ENCODE measurements at regions not wholly inside any gene's neighbourhood (a gene's known extent, or its start where the extent isn't known, plus 50 kb on each side); places are given as distances from the start of the nearest gene placed in this dataset.

- no peak for DNase-seq (ENCODE audit: low spot score)
These were observed 147.5 kb upstream of the RBFOX1 start for GRCh38 chr16:7185165-7185564.

GRCh38 chr16:7183768-7184167, 148.9 kb upstream of the RBFOX1 start:
- no peak for DNase-seq (ENCODE audit: low spot score)

- DNase-seq (ENCODE audit: low spot score), result no peak
These were observed 150.0 kb upstream of the RBFOX1 start for GRCh38 chr16:7182510-7183109.

- DNase-seq (ENCODE audit: low spot score), result no peak
These were observed 154.8 kb upstream of the RBFOX1 start for GRCh38 chr16:7177875-7178274.

GRCh38 chr16:7171151-7171550, 161.5 kb upstream of the RBFOX1 start:
- no peak for DNase-seq (ENCODE audit: low spot score)

- DNase-seq (ENCODE audit: low spot score), result no peak
These were observed 165.0 kb upstream of the RBFOX1 start for GRCh38 chr16:7167626-7168025.

GRCh38 chr16:7161891-7162290, 170.8 kb upstream of the RBFOX1 start:
- no peak for DNase-seq (ENCODE audit: low spot score)

- DNase-seq (ENCODE audit: low spot score), result no peak
These were observed 172.6 kb upstream of the RBFOX1 start for GRCh38 chr16:7160093-7160492.

- no peak for DNase-seq (ENCODE audit: low spot score)
These were observed 174.2 kb upstream of the RBFOX1 start for GRCh38 chr16:7158481-7158880.

- no peak for DNase-seq (ENCODE audit: low spot score)
These were observed 182.4 kb upstream of the RBFOX1 start for GRCh38 chr16:7150230-7150629.

- DNase-seq (ENCODE audit: low spot score), result no peak
These were observed 184.0 kb upstream of the RBFOX1 start for GRCh38 chr16:7148606-7149005.

- no peak for DNase-seq (ENCODE audit: low spot score)
These were observed 191.7 kb upstream of the RBFOX1 start for GRCh38 chr16:7140899-7141298.

GRCh38 chr16:7137560-7138330, 194.9 kb upstream of the RBFOX1 start:
- no peak for DNase-seq (ENCODE audit: low spot score)

- no peak for DNase-seq (ENCODE audit: low spot score)
These were observed 200.2 kb upstream of the RBFOX1 start for GRCh38 chr16:7132465-7132864.

GRCh38 chr16:7124701-7125100, 207.9 kb upstream of the RBFOX1 start:
- no peak for DNase-seq (ENCODE audit: low spot score)

- no peak for DNase-seq (ENCODE audit: low spot score)
These were observed 208.4 kb upstream of the RBFOX1 start for GRCh38 chr16:7124242-7124641.

GRCh38 chr16:7116734-7117133, 215.9 kb upstream of the RBFOX1 start:
- no peak for DNase-seq (ENCODE audit: low spot score)

GRCh38 chr16:7115898-7116297, 216.7 kb upstream of the RBFOX1 start:
- no peak for DNase-seq (ENCODE audit: low spot score)

- no peak for DNase-seq (ENCODE audit: low spot score)
These were observed 218.7 kb upstream of the RBFOX1 start for GRCh38 chr16:7113949-7114348.

GRCh38 chr16:7113395-7113794, 219.2 kb upstream of the RBFOX1 start:
- DNase-seq (ENCODE audit: low spot score), result no peak

- no peak for DNase-seq (ENCODE audit: low spot score)
These were observed 221.4 kb upstream of the RBFOX1 start for GRCh38 chr16:7111265-7111664.

- DNase-seq (ENCODE audit: low spot score), result no peak
These were observed 225.2 kb upstream of the RBFOX1 start for GRCh38 chr16:7107436-7107835.

- DNase-seq (ENCODE audit: low spot score), result no peak
These were observed 229.6 kb upstream of the RBFOX1 start for GRCh38 chr16:7103056-7103455.

GRCh38 chr16:7101054-7101453, 231.6 kb upstream of the RBFOX1 start:
- no peak for DNase-seq (ENCODE audit: low spot score)

Measured in ureter (tissue), 1 donor.